NCI-H2107 treated with DMSO at 0.1 percent for 48 hours (cell line): ENCODE measurements at regions not wholly inside any gene's neighbourhood (a gene's known extent, or its start where the extent isn't known, plus 50 kb on each side); places are given as distances from the start of the nearest gene placed in this dataset.

Experiments
- DNase-seq: peaks from one replicate; lab custom pipeline; 2025; ENCODE audit not compliant: unreplicated experiment; lab: John Stamatoyannopoulos, UW

GRCh38 chr4:149135062-149135461 is 680.6 kb downstream of the IQCM start:
- no peak for DNase-seq

GRCh38 chr4:149121023-149121404 is 678.8 kb upstream of the NR3C2 start:
- no peak for DNase-seq

GRCh38 chr4:149120331-149121022 is 678.3 kb upstream of the NR3C2 start:
- no peak for DNase-seq

GRCh38 chr4:149116806-149117205 is 674.6 kb upstream of the NR3C2 start:
- DNase-seq = no peak

- no peak for DNase-seq
Measured at GRCh38 chr4:149113804-149114430, 671.7 kb upstream of the NR3C2 start.

- no peak for DNase-seq
Measured at GRCh38 chr4:149112109-149112508, 669.9 kb upstream of the NR3C2 start.

GRCh38 chr4:149110481-149110880 is 668.3 kb upstream of the NR3C2 start:
- DNase-seq = no peak

- no peak for DNase-seq
Measured at GRCh38 chr4:149108626-149109025, 666.4 kb upstream of the NR3C2 start.

- DNase-seq = no peak
Measured at GRCh38 chr4:149102765-149103164, 660.6 kb upstream of the NR3C2 start.

- DNase-seq = no peak
Measured at GRCh38 chr4:149101649-149102048, 659.4 kb upstream of the NR3C2 start.

GRCh38 chr4:149095811-149096210 is 653.6 kb upstream of the NR3C2 start:
- DNase-seq = no peak

- no peak for DNase-seq
Measured at GRCh38 chr4:149095001-149095400, 652.8 kb upstream of the NR3C2 start.

GRCh38 chr4:149084144-149084543 is 641.9 kb upstream of the NR3C2 start:
- no peak for DNase-seq

GRCh38 chr4:149077181-149077580 is 635.0 kb upstream of the NR3C2 start:
- DNase-seq = no peak

GRCh38 chr4:149076401-149076800 is 634.2 kb upstream of the NR3C2 start:
- no peak for DNase-seq

GRCh38 chr4:149072384-149072783 is 630.2 kb upstream of the NR3C2 start:
- no peak for DNase-seq

- DNase-seq = no peak
Measured at GRCh38 chr4:149065753-149066152, 623.5 kb upstream of the NR3C2 start.

GRCh38 chr4:149062997-149063396 is 620.8 kb upstream of the NR3C2 start:
- no peak for DNase-seq

GRCh38 chr4:149057594-149057993 is 615.4 kb upstream of the NR3C2 start:
- DNase-seq = no peak

GRCh38 chr4:149056615-149057014 is 614.4 kb upstream of the NR3C2 start:
- DNase-seq = no peak

- no peak for DNase-seq
Measured at GRCh38 chr4:149055624-149056023, 613.4 kb upstream of the NR3C2 start.

- DNase-seq = no peak
Measured at GRCh38 chr4:149050840-149051239, 608.6 kb upstream of the NR3C2 start.
